ENCODE measurements at regions not wholly inside any gene's neighbourhood (a gene's known extent, or its start where the extent isn't known, plus 50 kb on each side); places are given as distances from the start of the nearest gene placed in this dataset.

GRCh38 chr2:43127208-43127940 is 99.0 kb downstream of the ZFP36L2 start:
- H3K9me3 ChIP-seq (ENCODE audit: insufficient read depth, low read length) = no peaks in the 10 kb centered on the region
- no peak overlapping the region for H3K9ac ChIP-seq (ENCODE audit: low read length)
- H3K79me2 ChIP-seq (ENCODE audit: low read length) = no peaks in the 10 kb centered on the region
- H3K4me1 ChIP-seq (ENCODE audit: low read length) = peaks cover 33% of the 10 kb centered on the region
- no peaks in the 10 kb centered on the region for H3K36me3 ChIP-seq (replicated peaks; ENCODE audit: low read depth, low read length)
- H4K20me1 ChIP-seq (ENCODE audit: insufficient read depth, low read length) = no peaks in the 10 kb centered on the region
- TF ChIP-seq, protein P1, sequence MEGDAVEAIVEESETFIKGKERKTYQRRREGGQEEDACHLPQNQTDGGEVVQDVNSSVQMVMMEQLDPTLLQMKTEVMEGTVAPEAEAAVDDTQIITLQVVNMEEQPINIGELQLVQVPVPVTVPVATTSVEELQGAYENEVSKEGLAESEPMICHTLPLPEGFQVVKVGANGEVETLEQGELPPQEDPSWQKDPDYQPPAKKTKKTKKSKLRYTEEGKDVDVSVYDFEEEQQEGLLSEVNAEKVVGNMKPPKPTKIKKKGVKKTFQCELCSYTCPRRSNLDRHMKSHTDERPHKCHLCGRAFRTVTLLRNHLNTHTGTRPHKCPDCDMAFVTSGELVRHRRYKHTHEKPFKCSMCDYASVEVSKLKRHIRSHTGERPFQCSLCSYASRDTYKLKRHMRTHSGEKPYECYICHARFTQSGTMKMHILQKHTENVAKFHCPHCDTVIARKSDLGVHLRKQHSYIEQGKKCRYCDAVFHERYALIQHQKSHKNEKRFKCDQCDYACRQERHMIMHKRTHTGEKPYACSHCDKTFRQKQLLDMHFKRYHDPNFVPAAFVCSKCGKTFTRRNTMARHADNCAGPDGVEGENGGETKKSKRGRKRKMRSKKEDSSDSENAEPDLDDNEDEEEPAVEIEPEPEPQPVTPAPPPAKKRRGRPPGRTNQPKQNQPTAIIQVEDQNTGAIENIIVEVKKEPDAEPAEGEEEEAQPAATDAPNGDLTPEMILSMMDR (IDR thresholded peaks at IDR 0.05; ENCODE audit: low read depth, low read length) = peak; percentile 82
- no peak for TF ChIP-seq EZH2phosphoT487 (IDR thresholded peaks at IDR 0.05; ENCODE audit: low read depth)
- H3K4me2 ChIP-seq (ENCODE audit: low read length) = peak overlapping the region; percentile 46
- H3K27ac ChIP-seq (ENCODE audit: low read length) = no peak overlapping the region
- H3K4me3 ChIP-seq (ENCODE audit: low read length) = no peak overlapping the region
- H3K27me3 ChIP-seq (ENCODE audit: low read depth, low read length) = 0 out of 2 replicates have a peak, but pooled peaks cover 5% of the 10 kb centered on the region
- H2AFZ ChIP-seq (ENCODE audit: low read depth, low read length) = no peak overlapping the region

- H3K27ac ChIP-seq (ENCODE audit: low read length) = no peak overlapping the region
- peak overlapping the region; percentile 46 for H3K4me2 ChIP-seq (ENCODE audit: low read length)
- H3K79me2 ChIP-seq (ENCODE audit: low read length) = no peaks in the 10 kb centered on the region
- H4K20me1 ChIP-seq (ENCODE audit: insufficient read depth, low read length) = no peaks in the 10 kb centered on the region
- no peak for TF ChIP-seq EZH2phosphoT487 (IDR thresholded peaks at IDR 0.05; ENCODE audit: low read depth)
- TF ChIP-seq, protein P1 (IDR thresholded peaks at IDR 0.05; ENCODE audit: low read depth, low read length) = no peak
- H3K9ac ChIP-seq (ENCODE audit: low read length) = no peak overlapping the region
- no peak overlapping the region for H3K4me3 ChIP-seq (ENCODE audit: low read length)
- H3K36me3 ChIP-seq (replicated peaks; ENCODE audit: low read depth, low read length) = no peaks in the 10 kb centered on the region
- 0 out of 2 replicates have a peak, but pooled peaks cover 5% of the 10 kb centered on the region for H3K27me3 ChIP-seq (ENCODE audit: low read depth, low read length)
- no peaks in the 10 kb centered on the region for H3K9me3 ChIP-seq (ENCODE audit: insufficient read depth, low read length)
- no peak overlapping the region for H2AFZ ChIP-seq (ENCODE audit: low read depth, low read length)
- H3K4me1 ChIP-seq (ENCODE audit: low read length) = peaks cover 27% of the 10 kb centered on the region
Measured at GRCh38 chr2:43126817-43127207, 99.6 kb downstream of the ZFP36L2 start.

DNA sequence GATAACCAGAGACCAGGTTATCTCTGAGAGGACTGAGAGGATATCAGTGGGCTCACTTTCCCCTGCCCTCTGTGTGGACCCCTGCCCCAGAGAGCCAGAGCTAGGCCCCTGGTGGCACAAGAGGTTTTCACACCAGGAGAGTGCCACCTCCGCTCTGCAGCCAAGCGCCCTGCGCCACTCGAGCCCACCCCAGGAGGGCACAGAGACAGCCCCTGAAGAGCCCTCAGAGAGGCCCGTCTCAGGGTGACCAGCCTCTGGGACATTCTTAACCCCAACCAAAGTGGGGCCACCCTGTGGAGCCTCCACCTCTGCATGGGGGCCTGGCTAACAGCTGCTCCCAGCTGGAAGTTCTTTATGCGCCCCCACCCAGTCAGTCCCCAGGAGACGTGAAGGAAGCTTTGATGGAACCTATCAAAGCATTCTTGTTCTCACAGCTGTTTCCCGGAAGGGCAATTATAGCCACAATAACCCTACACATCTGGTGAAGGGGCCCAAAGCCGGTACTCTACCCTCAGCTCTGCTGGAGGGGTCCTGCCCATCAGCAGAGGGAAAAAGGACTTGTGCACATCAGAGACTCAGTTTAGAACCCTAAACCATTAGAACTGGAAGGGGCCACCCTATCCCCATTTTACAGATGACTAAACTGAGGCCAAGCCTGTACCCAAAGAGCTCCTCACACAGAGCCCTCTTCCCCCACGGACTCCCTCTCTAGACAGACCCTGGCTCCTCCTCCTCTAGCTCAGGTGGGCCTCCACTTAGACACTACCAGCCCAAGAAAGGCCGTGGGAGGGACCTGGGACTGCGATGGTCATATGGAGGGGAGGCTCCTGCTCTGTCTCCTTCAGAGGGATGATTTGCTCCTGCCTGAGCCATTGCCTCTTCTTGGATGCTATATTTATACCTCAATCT is 101.1 kb downstream of the ZFP36L2 start:
- TF ChIP-seq, protein P1 (IDR thresholded peaks at IDR 0.05; ENCODE audit: low read depth, low read length) = no peak
- TF ChIP-seq EZH2phosphoT487 (IDR thresholded peaks at IDR 0.05; ENCODE audit: low read depth) = no peak
- Histone ChIP-seq H3K79me2 (ENCODE audit: low read length) (no peaks in the 10 kb centered on the region), H3K4me1 (ENCODE audit: low read length) (peaks cover 14% of the 10 kb centered on the region), H3K36me3 (replicated peaks; ENCODE audit: low read depth, low read length) (no peaks in the 10 kb centered on the region), H2AFZ (ENCODE audit: low read depth, low read length) (no peak overlapping the region), H3K4me3 (ENCODE audit: low read length) (no peak overlapping the region), H4K20me1 (ENCODE audit: insufficient read depth, low read length) (no peaks in the 10 kb centered on the region), H3K9ac (ENCODE audit: low read length) (no peak overlapping the region), H3K9me3 (ENCODE audit: insufficient read depth, low read length) (no peaks in the 10 kb centered on the region), H3K27ac (ENCODE audit: low read length) (no peak overlapping the region), H3K4me2 (ENCODE audit: low read length) (no peak overlapping the region), H3K27me3 (ENCODE audit: low read depth, low read length) (0 out of 2 replicates have a peak, but pooled peaks cover 5% of the 10 kb centered on the region)

DNA sequence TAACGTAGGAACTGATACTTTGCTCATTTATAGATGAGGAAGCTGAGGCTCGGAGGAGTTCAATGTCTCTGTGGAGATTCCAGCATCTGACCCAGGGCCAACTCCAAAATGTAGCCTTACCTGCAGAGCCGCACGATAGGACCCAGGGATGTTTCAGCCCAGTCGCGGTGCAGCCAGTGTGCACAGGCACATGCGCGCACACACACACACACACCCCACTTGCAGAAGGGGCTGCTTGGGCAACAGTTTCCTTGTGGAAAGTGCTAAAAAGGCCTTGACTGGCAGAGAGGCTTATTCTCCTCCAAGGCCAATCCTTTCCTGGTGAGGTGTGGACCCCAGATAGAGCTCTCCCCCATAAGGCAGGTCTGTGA is 101.7 kb downstream of the ZFP36L2 start:
- peaks cover 14% of the 10 kb centered on the region for H3K4me1 ChIP-seq (ENCODE audit: low read length)
- H2AFZ ChIP-seq (ENCODE audit: low read depth, low read length) = no peak overlapping the region
- no peaks in the 10 kb centered on the region for H3K79me2 ChIP-seq (ENCODE audit: low read length)
- no peak overlapping the region for H3K4me3 ChIP-seq (ENCODE audit: low read length)
- TF ChIP-seq, protein P1 (IDR thresholded peaks at IDR 0.05; ENCODE audit: low read depth, low read length) = no peak
- TF ChIP-seq EZH2phosphoT487 (IDR thresholded peaks at IDR 0.05; ENCODE audit: low read depth) = no peak
- no peak overlapping the region for H3K9ac ChIP-seq (ENCODE audit: low read length)
- no peak overlapping the region for H3K4me2 ChIP-seq (ENCODE audit: low read length)
- 0 out of 2 replicates have a peak, but pooled peaks cover 5% of the 10 kb centered on the region for H3K27me3 ChIP-seq (ENCODE audit: low read depth, low read length)
- no peaks in the 10 kb centered on the region for H3K36me3 ChIP-seq (replicated peaks; ENCODE audit: low read depth, low read length)
- peaks cover under 1% of the 10 kb centered on the region; the same call in 1 of the 2 replicates for H3K9me3 ChIP-seq (ENCODE audit: insufficient read depth, low read length)
- H4K20me1 ChIP-seq (ENCODE audit: insufficient read depth, low read length) = no peaks in the 10 kb centered on the region
- H3K27ac ChIP-seq (ENCODE audit: low read length) = no peak overlapping the region
